ENCODE measurements at regions not wholly inside any gene's neighbourhood (a gene's known extent, or its start where the extent isn't known, plus 50 kb on each side); places are given as distances from the start of the nearest gene placed in this dataset.

GRCh38 chr15:68502398-68502901 is 70.5 kb upstream of the ITGA11 start:
- Histone ChIP-seq H4K8ac (ENCODE audit: extremely low read depth, insufficient read depth, low read length) (no peak overlapping the region; the same call in 1 of the 2 replicates), H3K27ac (ENCODE audit: low read depth, low read length) (no peak overlapping the region), H3K4me3 (ENCODE audit: extremely low read depth in 1 of 4, insufficient read depth in 2 of 4, low read depth in 3 of 4, low read length in 4 of 4) (no peak overlapping the region), H3K4me1 (replicated peaks in 1 of 4; ENCODE audit: control insufficient read depth in 3 of 4, insufficient read depth in 4 of 4, low read length in 3 of 4) (peaks cover 0 to 5% (median 4%) of the 10 kb centered on the region in 4 experiments; a peak in 3 of 7 replicates), H3K56ac (replicated peaks; ENCODE audit: insufficient read length, low read depth, low read length) (no peak overlapping the region), H3K4me2 (ENCODE audit: insufficient read depth in 1 of 2, low read depth in 2 of 2, low read length in 2 of 2) (no peak overlapping the region), H3K14ac (ENCODE audit: insufficient read length) (no peak overlapping the region), H4K91ac (replicated peaks; ENCODE audit: insufficient read length, low read length) (no peak overlapping the region), H2BK20ac (ENCODE audit: low read length) (no peak overlapping the region), H3K79me1 (ENCODE audit: low read depth, low read length) (no peaks in the 10 kb centered on the region; the same call in 1 of the 2 replicates), H3K79me2 (ENCODE audit: control insufficient read depth in 1 of 2, insufficient read depth in 2 of 2, low read length in 2 of 2) (no peaks in the 10 kb centered on the region), H2BK15ac (ENCODE audit: low read length) (no peak overlapping the region), H3K23ac (ENCODE audit: insufficient read length) (no peak overlapping the region), H3K9me3 (ENCODE audit: insufficient read depth in 2 of 2, low read depth in 1 of 2, low read length in 1 of 2) (no peaks in the 10 kb centered on the region), H2BK120ac (replicated peaks; ENCODE audit: low read depth, low read length) (no peak overlapping the region), H3K27me3 (replicated peaks in 1 of 4; ENCODE audit: control insufficient read depth in 3 of 4, extremely low read depth in 1 of 4, insufficient read depth in 3 of 4, low read length in 3 of 4) (no peaks in the 10 kb centered on the region), H4K20me1 (replicated peaks in 1 of 2; ENCODE audit: control insufficient read depth in 1 of 2, insufficient read depth in 2 of 2, low read length in 2 of 2) (no peaks in the 10 kb centered on the region), H2BK5ac (ENCODE audit: low read depth, low read length) (no peak overlapping the region), H4K5ac (ENCODE audit: insufficient read length, low read depth, low read length) (no peak overlapping the region), H3K23me2 (ENCODE audit: low read depth, low read length) (no peaks in the 10 kb centered on the region), H2AFZ (ENCODE audit: low read length) (no peak overlapping the region), H2BK12ac (ENCODE audit: low read depth, low read length) (no peak overlapping the region), H3K4ac (replicated peaks; ENCODE audit: insufficient read length, low read depth, low read length) (no peak overlapping the region), H3K9ac (replicated peaks in 1 of 4; ENCODE audit: extremely low read depth in 1 of 4, low read depth in 3 of 4, low read length in 3 of 4) (no peak overlapping the region), H3K36me3 (ENCODE audit: control insufficient read depth in 2 of 4, insufficient read depth in 4 of 4, low read length in 3 of 4) (no peaks in the 10 kb centered on the region), H3K18ac (ENCODE audit: extremely low read depth, low read length) (no peak overlapping the region), H2AK5ac (ENCODE audit: low read depth, low read length) (no peak overlapping the region)
- ChIA-PET POLR2A (ENCODE audit: partially characterized antibody) (interaction anchor here (0.6 kb wide), 1 partner anchor 954 kb away, joined by 3 read pairs; no protein-coding TSS in a partner anchor), CTCF (ENCODE audit: partially characterized antibody) (interaction anchor here (0.7 to 1.7 kb wide), 3 partner anchors 11 to 48 kb away, joined by 3 to 6 read pairs (median 3); no protein-coding TSS in a partner anchor)
- DNase-seq (ENCODE audit: low read depth in 1 of 2, low spot score in 2 of 2) (peak in 1 of 2 experiments; percentile 32), FAIRE-seq (no peak)
- 82% methylated on average over 11 of the region's 11 CpGs; no CpG with 5 or more reads in 1 of the 2 experiments for WGBS, 2 experiments (ENCODE audit: extremely low coverage in 1 of 2, insufficient coverage in 1 of 2, insufficient read length in 1 of 2, insufficient replicate concordance in 2 of 2, low coverage in 1 of 2, low lambda C conversion rate in 2 of 2, missing lambda C conversion rate in 1 of 2)
- TF ChIP-seq BACH1 (IDR thresholded peaks at IDR 0.05; ENCODE audit: low read length) (no peak), POLR2AphosphoS5 (IDR thresholded peaks at IDR 0.05; ENCODE audit: low read depth, low read length) (no peak), PHF8 (conservative IDR thresholded peaks at IDR 0.05; ENCODE audit: low read depth, low read length) (no peak)
